GM21576 (cell line): ENCODE measurements at regions not wholly inside any gene's neighbourhood (a gene's known extent, or its start where the extent isn't known, plus 50 kb on each side); places are given as distances from the start of the nearest gene placed in this dataset.
"Not testable (repeated sequence)": the region's sequence is repeated elsewhere in the genome, so short reads cannot be mapped to it uniquely, and the experiment has no call there.

Source experiments
- ATAC-seq: cut with Tn5 transposase; IDR thresholded peaks from one replicate; pipeline ENCODE4 v1.9.1; 2021; ENCODE audit warnings: mild to moderate bottlenecking, moderate library complexity; ENCODE audit not compliant: unreplicated experiment

DNA sequence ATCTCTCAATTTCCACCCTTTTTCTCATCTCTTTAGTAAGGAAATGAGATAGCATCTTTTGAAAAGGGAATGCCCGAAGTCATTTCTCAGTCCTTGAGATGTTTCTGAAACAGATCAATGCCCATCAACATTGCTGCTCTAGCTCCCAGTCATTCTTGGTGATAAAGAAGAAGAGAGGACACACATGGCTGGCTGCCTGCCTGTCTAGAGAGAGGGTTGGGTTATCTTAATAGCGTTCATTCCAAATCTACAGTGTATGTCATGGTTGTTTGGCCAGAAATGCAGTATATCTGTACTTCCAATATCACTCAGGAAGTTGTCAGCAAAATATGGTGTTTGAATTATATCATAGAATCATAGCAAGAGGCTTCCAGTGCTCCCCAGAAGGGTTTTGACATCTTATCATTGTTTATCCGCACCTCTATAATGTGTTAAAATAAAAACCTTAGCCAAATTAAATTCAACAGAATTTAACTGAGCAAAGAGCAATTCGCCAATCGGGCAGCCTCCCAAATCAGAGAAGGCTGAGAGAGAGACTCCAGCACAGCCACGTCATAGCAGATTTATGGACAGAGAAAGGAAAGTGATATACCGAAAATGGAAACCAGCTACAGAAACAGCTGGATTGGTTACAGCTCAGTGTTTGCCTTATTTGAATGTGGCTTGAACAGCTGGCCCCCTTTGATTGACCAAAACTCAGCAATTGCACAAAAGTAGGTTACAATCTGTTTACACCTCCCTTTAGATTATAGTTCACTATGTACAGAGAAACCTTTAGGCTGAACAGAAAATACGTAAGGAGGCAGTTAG is 321.0 kb upstream of the FRG1 start:
- ATAC-seq, result peak; percentile 65

DNA sequence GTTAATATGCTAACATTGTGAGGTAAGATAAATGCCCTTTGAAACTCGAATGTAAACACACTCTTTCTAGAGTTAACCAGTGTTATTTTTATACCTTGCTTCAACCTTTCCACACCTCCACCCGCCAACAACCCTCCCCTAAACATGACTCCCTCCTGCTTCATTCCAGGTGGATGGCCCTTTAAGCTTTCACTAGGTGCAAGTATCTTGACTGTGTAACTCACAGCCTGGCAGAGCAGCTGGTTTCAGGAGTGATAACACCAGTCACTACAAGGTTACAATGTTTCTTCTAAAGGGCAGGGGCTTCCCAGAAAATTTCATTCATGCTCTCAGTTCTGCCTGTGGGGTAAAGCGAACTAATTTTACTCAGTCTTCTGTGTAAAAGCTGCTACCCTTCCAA is 318.1 kb upstream of the FRG1 start:
- ATAC-seq, result not testable (repeated sequence)

- ATAC-seq, result not testable (repeated sequence)
These were observed 313.6 kb upstream of the FRG1 start for GRCh38 chr4:189627041-189627440.

DNA sequence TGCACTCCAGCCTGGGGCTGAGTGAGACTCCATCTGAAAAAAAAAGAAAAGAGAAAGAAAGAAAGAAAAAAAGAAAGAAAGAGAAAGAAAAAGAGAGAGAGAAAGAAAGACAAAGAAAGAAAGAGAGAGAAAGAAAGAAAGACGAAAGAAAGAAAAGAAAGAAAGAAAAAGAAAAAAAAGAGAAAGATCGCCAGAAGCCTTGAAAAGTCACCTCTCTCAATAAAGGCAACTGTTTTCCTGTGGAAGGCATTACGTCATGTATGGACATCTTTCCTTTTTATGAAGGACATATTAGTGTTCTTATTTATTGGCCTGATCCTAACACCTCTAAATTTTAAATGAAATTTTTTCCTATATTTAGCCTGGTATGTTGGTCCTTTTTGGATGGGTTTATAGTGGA is 310.9 kb upstream of the FRG1 start:
- not testable (repeated sequence) for ATAC-seq

DNA sequence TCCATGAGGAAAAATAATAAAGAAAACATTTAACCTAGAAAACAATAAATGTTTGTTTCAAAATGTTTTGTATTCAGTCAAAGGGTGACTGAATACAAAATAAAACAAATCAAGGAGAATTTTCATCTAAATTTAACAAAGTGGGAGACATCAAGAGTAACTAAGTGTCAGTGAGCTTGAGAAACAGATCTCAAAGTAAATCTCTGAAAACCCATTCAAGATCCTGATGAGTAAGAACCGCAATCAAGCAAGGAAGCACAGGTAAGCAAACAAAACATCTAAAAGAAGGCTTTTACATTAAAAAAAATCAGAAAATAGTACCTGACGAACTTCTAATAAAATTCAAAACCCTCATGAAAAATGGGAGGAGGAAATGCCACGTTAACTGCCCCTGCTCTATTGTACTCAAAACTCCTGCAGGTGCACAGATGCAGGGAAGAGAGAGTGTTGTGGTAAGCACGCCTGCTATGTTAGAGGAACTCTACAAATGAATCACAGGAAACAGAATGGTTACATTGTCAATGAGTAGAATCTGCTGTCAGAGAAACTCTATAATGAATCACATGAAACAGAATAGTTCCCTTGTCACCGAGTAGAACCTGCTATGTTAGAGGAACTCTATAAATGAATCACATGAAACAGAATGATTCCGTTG is 309.6 kb upstream of the FRG1 start:
- ATAC-seq, result peak; percentile 98

GRCh38 chr4:189631568-189631916 is 309.1 kb upstream of the FRG1 start:
- ATAC-seq, result peak; percentile 8

- ATAC-seq, result not testable (repeated sequence)
These were observed 290.2 kb upstream of the FRG1 start for GRCh38 chr4:189650436-189650835.

DNA sequence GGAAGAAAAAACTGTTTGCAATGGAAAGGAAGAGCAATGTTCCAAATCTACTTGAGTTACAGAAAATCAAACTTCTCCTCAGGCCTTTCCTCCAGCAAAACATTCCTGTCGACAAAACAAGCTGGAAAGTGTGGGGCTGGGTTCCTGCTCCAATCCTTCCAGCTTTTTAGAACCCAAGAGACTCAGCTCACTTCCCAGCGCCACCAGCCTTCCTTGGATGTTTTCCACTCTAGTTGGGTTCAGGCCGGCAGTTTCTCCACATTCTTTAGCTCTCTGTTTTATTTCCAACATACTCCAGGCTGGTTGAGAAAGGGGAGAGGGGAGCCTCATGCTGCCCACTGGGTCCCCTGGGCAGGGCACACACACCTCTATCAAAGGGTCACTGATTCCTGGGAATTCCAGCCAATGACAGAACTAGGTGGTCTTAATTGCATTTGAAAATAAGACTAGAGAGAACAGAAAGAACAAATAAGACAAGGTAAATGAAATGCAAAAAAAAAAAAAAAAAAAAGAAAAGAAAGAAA is 287.5 kb upstream of the FRG1 start:
- not testable (repeated sequence) for ATAC-seq

DNA sequence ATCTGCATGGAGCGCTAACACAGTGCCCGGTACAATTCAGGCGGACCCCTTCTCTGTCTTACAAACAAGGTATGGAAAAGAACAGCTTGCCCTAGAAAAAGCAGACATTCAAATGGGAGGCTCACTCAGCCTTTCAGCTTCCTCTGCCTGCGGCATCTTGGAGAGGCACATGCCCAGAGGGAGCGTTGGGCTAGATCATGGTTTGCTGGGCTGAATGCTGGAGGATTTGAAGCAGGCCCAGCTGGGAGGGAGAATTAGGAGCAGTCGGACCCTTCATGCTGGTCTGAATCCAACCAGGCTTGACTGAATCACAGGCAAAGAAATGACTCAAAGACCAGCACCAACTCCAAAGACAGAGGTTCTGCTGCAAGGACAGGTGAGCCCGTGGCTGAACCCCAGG is 286.7 kb upstream of the FRG1 start:
- ATAC-seq, result not testable (repeated sequence)

DNA sequence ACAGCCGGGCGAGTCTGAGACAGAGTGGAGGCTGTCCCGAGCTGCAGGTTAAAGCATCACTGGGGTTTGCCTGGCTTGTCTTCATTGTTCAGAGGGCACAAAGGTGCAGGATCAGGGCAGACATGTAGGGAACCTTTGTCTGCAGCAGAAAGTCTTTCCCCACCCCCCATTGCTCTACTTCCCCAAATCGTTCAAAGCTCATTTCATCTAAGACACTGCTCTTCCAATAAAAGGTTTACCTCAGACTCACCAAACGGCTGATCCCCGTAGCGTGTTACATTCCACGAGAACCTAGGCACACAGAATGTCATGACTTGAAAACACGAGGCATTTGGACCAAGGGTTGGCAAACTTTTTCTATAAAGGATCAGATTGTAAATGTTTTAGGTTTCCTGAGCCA is 286.3 kb upstream of the FRG1 start:
- not testable (repeated sequence) for ATAC-seq

DNA sequence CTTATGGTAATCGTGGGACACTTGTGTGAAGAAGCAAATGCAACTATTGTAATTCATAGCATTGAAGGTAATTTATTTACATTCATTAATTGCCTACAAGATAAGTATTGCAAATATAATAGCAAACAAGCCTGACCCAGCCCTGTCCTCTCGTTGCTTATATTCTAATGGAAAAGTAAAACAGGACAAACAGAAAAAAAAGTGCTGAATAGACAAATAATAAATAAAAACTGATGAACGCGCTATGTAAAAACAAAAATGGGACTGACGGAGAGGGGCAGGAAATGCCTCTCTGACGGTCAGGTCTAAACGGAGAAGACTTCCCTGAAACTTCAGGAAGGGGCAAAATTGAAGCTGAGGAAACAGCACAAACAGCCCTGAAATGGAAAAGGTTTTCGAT is 284.9 kb upstream of the FRG1 start:
- not testable (repeated sequence) for ATAC-seq

GRCh38 chr4:189656641-189657040 is 284.0 kb upstream of the FRG1 start:
- no peak for ATAC-seq

DNA sequence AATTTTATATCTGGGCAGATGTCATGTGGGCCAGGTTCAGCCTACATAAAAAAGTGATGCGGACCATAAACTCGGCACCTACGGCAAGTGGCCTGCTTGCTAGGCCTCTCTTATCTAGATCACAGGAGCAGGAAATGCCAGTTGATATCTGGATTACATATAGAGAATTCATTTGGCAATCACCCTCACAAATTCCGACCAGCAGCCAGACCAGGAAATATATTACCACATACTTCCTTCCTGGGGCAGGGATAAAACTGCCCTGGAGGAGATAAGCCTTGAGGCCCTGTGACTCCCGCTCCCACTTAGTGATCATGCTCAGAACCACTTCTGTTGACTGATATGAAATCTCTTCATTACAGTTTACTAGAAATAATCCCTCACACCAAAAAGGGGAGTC is 282.4 kb upstream of the FRG1 start:
- not testable (repeated sequence) for ATAC-seq

GRCh38 chr4:189658831-189659230 is 281.8 kb upstream of the FRG1 start:
- ATAC-seq, result not testable (repeated sequence)

- ATAC-seq, result no peak
These were observed 281.4 kb upstream of the FRG1 start for GRCh38 chr4:189659287-189659686.

- ATAC-seq, result no peak
These were observed 279.8 kb upstream of the FRG1 start for GRCh38 chr4:189660722-189661360.

DNA sequence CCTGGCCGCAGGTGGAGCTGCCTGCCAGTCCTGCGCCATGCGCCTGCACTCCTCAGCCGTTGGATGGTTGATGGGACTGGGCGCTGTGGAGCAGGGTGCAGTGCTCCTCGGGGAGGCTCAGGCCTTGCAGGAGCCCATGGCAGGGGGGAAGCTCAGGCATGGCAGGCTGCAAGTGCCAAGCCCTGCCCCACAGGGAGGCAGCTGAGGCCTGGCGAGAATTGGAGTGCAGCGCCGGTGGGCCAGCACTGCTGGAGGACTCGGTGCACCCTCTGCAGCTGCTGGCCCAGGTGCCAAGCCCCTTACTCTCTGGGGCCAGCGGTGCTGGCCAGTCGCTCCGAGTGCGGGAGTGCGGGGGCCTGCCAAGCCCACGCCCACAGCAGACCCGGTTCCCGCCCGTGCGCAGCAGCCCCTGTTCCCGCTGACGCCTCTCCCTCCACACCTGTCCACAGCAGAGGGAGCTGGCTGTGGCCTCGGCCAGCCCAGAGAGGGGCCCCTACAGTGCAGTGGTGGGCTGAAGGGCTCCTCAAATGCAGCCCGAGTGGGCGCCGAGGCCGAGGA is 275.9 kb upstream of the FRG1 start:
- ATAC-seq, result no peak

GRCh38 chr4:189665712-189666305 is 274.9 kb upstream of the FRG1 start:
- not testable (repeated sequence) for ATAC-seq

DNA sequence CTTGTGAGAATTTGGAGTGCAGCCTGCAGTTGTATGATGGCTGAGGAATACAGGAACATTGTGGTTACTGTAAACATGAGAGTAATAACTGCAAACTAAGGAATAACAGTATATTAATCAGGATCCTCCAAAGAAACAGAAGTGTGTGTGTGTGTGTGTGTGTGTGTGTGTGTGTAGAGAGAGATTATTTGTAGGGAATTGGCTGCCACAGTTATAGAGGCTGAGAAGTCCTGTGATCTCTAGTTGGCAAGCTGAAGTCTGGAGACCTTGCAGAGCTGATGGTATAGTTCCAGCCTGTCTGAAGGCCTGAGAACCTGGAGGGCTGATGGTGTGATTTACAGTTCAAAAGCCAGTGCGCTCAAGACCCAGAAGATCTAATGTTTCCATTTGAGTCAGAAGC is 273.3 kb upstream of the FRG1 start:
- not testable (repeated sequence) for ATAC-seq

DNA sequence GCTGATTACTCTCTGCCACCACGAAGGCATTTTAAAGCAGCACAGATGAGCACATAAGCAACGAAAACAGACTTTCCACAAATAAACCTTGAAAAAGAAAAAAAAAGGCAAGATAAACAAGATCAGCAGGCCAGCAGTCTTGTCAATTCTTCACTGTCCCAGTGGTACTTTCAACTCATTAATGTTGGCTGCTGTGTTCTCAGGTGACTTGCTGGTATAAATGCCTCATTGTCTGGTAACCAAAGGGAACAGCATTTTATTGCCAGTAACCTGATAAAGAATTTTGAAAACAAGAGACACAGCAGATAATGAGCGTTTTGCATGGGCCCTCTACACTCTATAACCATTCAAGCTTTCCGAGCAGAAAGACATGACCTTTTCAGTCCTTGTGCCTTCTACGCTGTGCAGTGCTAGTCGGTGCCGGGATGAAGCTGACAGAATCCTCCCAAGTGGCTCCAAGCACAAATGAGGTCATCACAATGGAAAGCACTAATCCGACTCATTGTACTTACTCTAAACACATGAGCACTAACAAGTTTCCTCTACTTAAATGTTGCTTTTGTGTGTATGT is 242.9 kb upstream of the FRG1 start:
- not testable (repeated sequence) for ATAC-seq

GRCh38 chr4:189703000-189703399 is 237.7 kb upstream of the FRG1 start:
- ATAC-seq, result not testable (repeated sequence)
